PC-3 (cell line): ENCODE measurements at regions not wholly inside any gene's neighbourhood (a gene's known extent, or its start where the extent isn't known, plus 50 kb on each side); places are given as distances from the start of the nearest gene placed in this dataset.

Experiments
- ATAC-seq: fragments of 200-7000 bp; cut with Tn5 transposase; 2 replicates; pipeline ENCODE4 v1.9.1; 2020; ENCODE audit warnings: mild to moderate bottlenecking, moderate library complexity
- BruUV-seq: library from RNA; stranded (reverse); fragments of 400-500 nt; replicated peaks from 2 replicates; lab custom pipeline; 2021; lab: Mats Ljungman, UMichigan
- CTCF ChIA-PET: fragments of 300-600 bp; sonication (Branson Sonifier 250); formaldehyde crosslinking; loops from one replicate; lab custom pipeline; 2022; ENCODE audit warnings: antibody characterized with exemption; lab: Charles Lee
- POLR2A ChIA-PET: fragments of 300-600 bp; sonication (Branson Sonifier 250); formaldehyde crosslinking; loops from one replicate; lab custom pipeline; 2022; ENCODE audit warnings: antibody characterized with exemption; ENCODE audit not compliant: unreplicated experiment; lab: Charles Lee
- DNase-seq: peaks from one replicate; pipeline ENCODE4 v3.0.0-alpha.2; 2015
- H2AFZ ChIP-seq: fragments of 300-600 bp; sonication (generic); 2 replicates; pipeline ENCODE4 v1.6.0; 2016; ENCODE audit warnings: antibody characterized with exemption, low read length
- H3F3A ChIP-seq: fragments of 300-600 bp; sonication (generic); one replicate; pipeline ENCODE4 v1.6.0; 2017; ENCODE audit warnings: antibody characterized with exemption, low read length, control low read depth, mild to moderate bottlenecking; ENCODE audit not compliant: unreplicated experiment
- H3K27ac ChIP-seq: fragments of 300-600 bp; sonication (generic); 2 replicates; pipeline ENCODE4 v1.5.1; 2016; ENCODE audit warnings: mild to moderate bottlenecking, low read length
- H3K27me3 ChIP-seq: fragments of 300-600 bp; sonication (generic); 2 replicates; pipeline ENCODE4 v1.6.1; 2016; ENCODE audit warnings: low read length, mixed read lengths
- H3K36me3 ChIP-seq: fragments of 300-600 bp; sonication (generic); 2 replicates; pipeline ENCODE4 v1.6.1; 2016; ENCODE audit warnings: low read depth, mixed run types, low read length, mixed read lengths
- H3K4me1 ChIP-seq: fragments of 300-600 bp; sonication (generic); 2 replicates; pipeline ENCODE4 v1.5.1; 2016; ENCODE audit warnings: low read length; ENCODE audit not compliant: insufficient read depth
- H3K4me2 ChIP-seq: fragments of 300-600 bp; sonication (generic); 2 replicates; pipeline ENCODE4 v1.6.0; 2016; ENCODE audit warnings: low read length
- H3K4me3 ChIP-seq: fragments of 300-600 bp; sonication (generic); 2 replicates; pipeline ENCODE4 v1.5.1; 2016; ENCODE audit warnings: mild to moderate bottlenecking, low read length, mixed read lengths
- H3K79me2 ChIP-seq: fragments of 300-600 bp; sonication (generic); 2 replicates; pipeline ENCODE4 v1.6.1; 2017; ENCODE audit warnings: low read length, mixed read lengths
- H3K9ac ChIP-seq: fragments of 300-600 bp; sonication (generic); 2 replicates; pipeline ENCODE4 v1.6.0; 2016; ENCODE audit warnings: mild to moderate bottlenecking, low read length
- H3K9me2 ChIP-seq: fragments of 300-600 bp; sonication (generic); replicated peaks from 2 replicates; pipeline ENCODE4 v1.6.1; 2016; ENCODE audit warnings: mixed run types, low read length, mixed read lengths
- H3K9me3 ChIP-seq: fragments of 300-600 bp; sonication (generic); 2 replicates; pipeline ENCODE4 v1.6.1; 2016; ENCODE audit warnings: low read length, mixed read lengths
- H4K20me1 ChIP-seq: fragments of 300-600 bp; sonication (generic); 2 replicates; pipeline ENCODE4 v1.6.1; 2016; ENCODE audit warnings: low read length, mixed read lengths
- CTCF ChIP-seq: fragments of 300-600 bp; sonication (generic); conservative IDR thresholded peaks from 2 replicates; pipeline ENCODE4 v1.5.1; 2017; ENCODE audit warnings: antibody characterized with exemption, low read depth, mild to moderate bottlenecking, low read length
- EZH2 ChIP-seq: fragments of 300-600 bp; sonication (generic); IDR thresholded peaks from one replicate; pipeline ENCODE4 v1.6.1; 2017; ENCODE audit warnings: antibody characterized with exemption, mild to moderate bottlenecking, low read length; ENCODE audit not compliant: unreplicated experiment
- EZH2phosphoT487 ChIP-seq: fragments of 300-600 bp; sonication (generic); IDR thresholded peaks from 2 replicates; pipeline ENCODE4 v1.6.1; 2018; ENCODE audit warnings: mild to moderate bottlenecking, antibody characterized with exemption, low read length, borderline replicate concordance
- intact Hi-C: fragments of 100-400 bp; cut with micrococcal nuclease; formaldehyde crosslinking; loops from 2 replicates; pipeline ENCODE4 v1.9.0; 2023

- CTCF ChIA-PET = no interaction called here
Observed at GRCh38 chr7:41255113-41255512, 447.8 kb downstream of the INHBA start.

GRCh38 chr7:41252957-41253356 is 449.9 kb downstream of the INHBA start:
- Histone ChIP-seq H2AFZ (no peak overlapping the region), H3K4me2 (no peak overlapping the region), H3K36me3 (peaks cover 2% of the 10 kb centered on the region; the same call in 1 of the 2 replicates), H3K79me2 (no peaks in the 10 kb centered on the region), H3K27me3 (no peaks in the 10 kb centered on the region), H3K27ac (no peak overlapping the region), H3K4me3 (no peak overlapping the region), H3K9me2 (no peaks in the 10 kb centered on the region), H4K20me1 (no peaks in the 10 kb centered on the region), H3F3A (no peaks in the 10 kb centered on the region), H3K4me1 (peaks cover 12% of the 10 kb centered on the region), H3K9me3 (no peaks in the 10 kb centered on the region), H3K9ac (no peak overlapping the region)
- DNase-seq (no peak), ATAC-seq (no peak)
- CTCF ChIA-PET = no interaction called here
- POLR2A ChIA-PET = no interaction called here
- intact Hi-C loops = no loop called here
- TF ChIP-seq CTCF = no peak
- no peak for TF ChIP-seq EZH2phosphoT487
- TF ChIP-seq EZH2 = no peak
- BruUV-seq = no TSS peak

More at GRCh38 chr7:41255113-41255512, 447.8 kb downstream of the INHBA start:
- Histone ChIP-seq H3K9me2 (no peaks in the 10 kb centered on the region), H3F3A (no peaks in the 10 kb centered on the region), H3K36me3 (peaks cover under 1% of the 10 kb centered on the region; the same call in 1 of the 2 replicates), H3K27ac (no peak overlapping the region), H3K79me2 (no peaks in the 10 kb centered on the region), H3K4me2 (no peak overlapping the region), H4K20me1 (no peaks in the 10 kb centered on the region), H3K9ac (no peak overlapping the region), H3K4me3 (no peak overlapping the region), H3K27me3 (no peaks in the 10 kb centered on the region), H3K9me3 (no peaks in the 10 kb centered on the region), H3K4me1 (no peaks in the 10 kb centered on the region), H2AFZ (no peak overlapping the region)
- BruUV-seq = no TSS peak
- TF ChIP-seq CTCF (no peak), EZH2 (no peak), EZH2phosphoT487 (no peak)
- POLR2A ChIA-PET = no interaction called here
- intact Hi-C loops = no loop called here
- DNase-seq (no peak), ATAC-seq (no peak)

- Histone ChIP-seq H3K9me3 (no peaks in the 10 kb centered on the region), H3K79me2 (no peaks in the 10 kb centered on the region), H2AFZ (no peak overlapping the region), H3K9ac (no peak overlapping the region), H3K9me2 (no peaks in the 10 kb centered on the region), H3K36me3 (peaks cover 2% of the 10 kb centered on the region; the same call in 1 of the 2 replicates), H3K27ac (no peak overlapping the region), H3K4me2 (no peak overlapping the region), H3K27me3 (no peaks in the 10 kb centered on the region), H3K4me3 (no peak overlapping the region), H3K4me1 (peaks cover 14% of the 10 kb centered on the region), H3F3A (no peaks in the 10 kb centered on the region), H4K20me1 (no peaks in the 10 kb centered on the region)
- intact Hi-C loops = no loop called here
- TF ChIP-seq CTCF = no peak
- no peak for TF ChIP-seq EZH2
- DNase-seq = no peak
- ATAC-seq = no peak
- POLR2A ChIA-PET = no interaction called here
- no TSS peak for BruUV-seq
- CTCF ChIA-PET = no interaction called here
Observed at GRCh38 chr7:41252551-41252950, 450.3 kb downstream of the INHBA start.
